ENCODE measurements at regions not wholly inside any gene's neighbourhood (a gene's known extent, or its start where the extent isn't known, plus 50 kb on each side); places are given as distances from the start of the nearest gene placed in this dataset.

GRCh38 chr22:27650985-27651384, 150.6 kb downstream of the MN1 start:
- TF ChIP-seq EZH2phosphoT487 (IDR thresholded peaks at IDR 0.05; ENCODE audit: low read depth) (no peak), CTCF (IDR thresholded peaks at IDR 0.05; ENCODE audit: low read depth, low read length) (no peak)
